H1 (cell line): ENCODE measurements at regions not wholly inside any gene's neighbourhood (a gene's known extent, or its start where the extent isn't known, plus 50 kb on each side); places are given as distances from the start of the nearest gene placed in this dataset.

Experiments used
- CBX5 ChIP-seq: fragments of 300-800, 300-1000 bp; sonication (generic); IDR thresholded peaks from 2 replicates; pipeline ENCODE4 v1.7.1; 2016; ENCODE audit warnings: antibody characterized with exemption, low read length, low read depth
- CEBPB ChIP-seq: IDR thresholded peaks from 2 replicates; pipeline ENCODE4 v1.6.1; 2012; ENCODE audit warnings: low read depth, low read length
- FOSL1 ChIP-seq: IDR thresholded peaks from 2 replicates; pipeline ENCODE4 v1.6.1; 2011; ENCODE audit warnings: mild to moderate bottlenecking, low read depth, low read length, moderate library complexity; ENCODE audit not compliant: insufficient read depth
- HDAC2 ChIP-seq, 2 experiments: fragments of 300-600 bp in 1 of 2; sonication (generic) in 1 of 2; IDR thresholded peaks; 2 replicates each; pipeline ENCODE4 v1.6.1; 2011 to 2012; ENCODE audit warnings: low read depth in 2 of 2, low read length in 2 of 2, mild to moderate bottlenecking in 2 of 2, moderate library complexity in 2 of 2, borderline replicate concordance in 1 of 2, inconsistent platforms in 1 of 2
- POLR2A ChIP-seq, 2 experiments: IDR thresholded peaks; 1 replicate in 1 of 2; 2 replicates in 1 of 2; pipeline ENCODE4 v1.6.1; 2011; ENCODE audit warnings: low read depth in 2 of 2, low read length in 2 of 2, mild to moderate bottlenecking in 2 of 2; ENCODE audit errors: control extremely low read depth in 1 of 2
- RFX5 ChIP-seq: IDR thresholded peaks from 2 replicates; pipeline ENCODE4 v1.6.1; 2011; ENCODE audit warnings: low read depth, low read length, improper control_type of control experiment, borderline replicate concordance
- SIN3A ChIP-seq, 2 experiments: IDR thresholded peaks in 1 of 2; conservative IDR thresholded peaks in 1 of 2; 2 replicates each; pipeline ENCODE4 v1.6.1; 2011 to 2012; ENCODE audit warnings: low read length in 2 of 2, improper control_type of control experiment in 1 of 2, low read depth in 1 of 2, mild to moderate bottlenecking in 1 of 2
- SP4 ChIP-seq: IDR thresholded peaks from 2 replicates; pipeline ENCODE4 v1.6.1; 2012; ENCODE audit warnings: low read length, inconsistent platforms
- TAF7 ChIP-seq: optimal IDR thresholded peaks from 2 replicates; pipeline ENCODE3; 2011; ENCODE audit warnings: low read depth, mild to moderate bottlenecking, inconsistent platforms, low read length, moderate library complexity, borderline replicate concordance
- TF ChIP-seq, protein P1 (sequence below): fragments of 300-600 bp; sonication (generic); IDR thresholded peaks from 2 replicates; pipeline ENCODE4 v1.7.1; 2012; ENCODE audit warnings: low read length, moderate library complexity, mild to moderate bottlenecking, inconsistent platforms; ENCODE audit not compliant: insufficient replicate concordance
- TF ChIP-seq, protein P2 (sequence below): IDR thresholded peaks from 2 replicates; pipeline ENCODE4 v1.6.1; 2012; ENCODE audit warnings: inconsistent platforms

DNA sequence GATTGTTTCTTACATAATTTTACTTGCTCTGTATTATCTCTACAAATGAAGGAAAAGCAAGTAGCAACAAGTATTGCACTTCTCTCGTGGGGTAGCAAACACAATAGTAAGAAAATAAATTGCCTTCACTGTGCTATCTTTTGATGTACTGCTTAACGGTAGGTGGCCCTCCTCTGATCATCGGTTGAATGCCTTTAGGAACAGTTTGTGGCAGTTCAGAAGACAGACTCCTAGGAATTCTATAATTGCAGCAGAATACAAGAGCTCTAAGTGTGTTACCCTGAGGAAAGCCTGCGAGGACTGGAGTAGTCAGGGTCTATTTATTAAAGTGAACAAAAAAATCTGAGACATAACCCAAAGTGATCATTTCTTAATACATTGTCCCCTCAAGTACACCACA lies 1135.9 kb downstream of the KCNT2 start (continued):
- TF ChIP-seq, protein P1, sequence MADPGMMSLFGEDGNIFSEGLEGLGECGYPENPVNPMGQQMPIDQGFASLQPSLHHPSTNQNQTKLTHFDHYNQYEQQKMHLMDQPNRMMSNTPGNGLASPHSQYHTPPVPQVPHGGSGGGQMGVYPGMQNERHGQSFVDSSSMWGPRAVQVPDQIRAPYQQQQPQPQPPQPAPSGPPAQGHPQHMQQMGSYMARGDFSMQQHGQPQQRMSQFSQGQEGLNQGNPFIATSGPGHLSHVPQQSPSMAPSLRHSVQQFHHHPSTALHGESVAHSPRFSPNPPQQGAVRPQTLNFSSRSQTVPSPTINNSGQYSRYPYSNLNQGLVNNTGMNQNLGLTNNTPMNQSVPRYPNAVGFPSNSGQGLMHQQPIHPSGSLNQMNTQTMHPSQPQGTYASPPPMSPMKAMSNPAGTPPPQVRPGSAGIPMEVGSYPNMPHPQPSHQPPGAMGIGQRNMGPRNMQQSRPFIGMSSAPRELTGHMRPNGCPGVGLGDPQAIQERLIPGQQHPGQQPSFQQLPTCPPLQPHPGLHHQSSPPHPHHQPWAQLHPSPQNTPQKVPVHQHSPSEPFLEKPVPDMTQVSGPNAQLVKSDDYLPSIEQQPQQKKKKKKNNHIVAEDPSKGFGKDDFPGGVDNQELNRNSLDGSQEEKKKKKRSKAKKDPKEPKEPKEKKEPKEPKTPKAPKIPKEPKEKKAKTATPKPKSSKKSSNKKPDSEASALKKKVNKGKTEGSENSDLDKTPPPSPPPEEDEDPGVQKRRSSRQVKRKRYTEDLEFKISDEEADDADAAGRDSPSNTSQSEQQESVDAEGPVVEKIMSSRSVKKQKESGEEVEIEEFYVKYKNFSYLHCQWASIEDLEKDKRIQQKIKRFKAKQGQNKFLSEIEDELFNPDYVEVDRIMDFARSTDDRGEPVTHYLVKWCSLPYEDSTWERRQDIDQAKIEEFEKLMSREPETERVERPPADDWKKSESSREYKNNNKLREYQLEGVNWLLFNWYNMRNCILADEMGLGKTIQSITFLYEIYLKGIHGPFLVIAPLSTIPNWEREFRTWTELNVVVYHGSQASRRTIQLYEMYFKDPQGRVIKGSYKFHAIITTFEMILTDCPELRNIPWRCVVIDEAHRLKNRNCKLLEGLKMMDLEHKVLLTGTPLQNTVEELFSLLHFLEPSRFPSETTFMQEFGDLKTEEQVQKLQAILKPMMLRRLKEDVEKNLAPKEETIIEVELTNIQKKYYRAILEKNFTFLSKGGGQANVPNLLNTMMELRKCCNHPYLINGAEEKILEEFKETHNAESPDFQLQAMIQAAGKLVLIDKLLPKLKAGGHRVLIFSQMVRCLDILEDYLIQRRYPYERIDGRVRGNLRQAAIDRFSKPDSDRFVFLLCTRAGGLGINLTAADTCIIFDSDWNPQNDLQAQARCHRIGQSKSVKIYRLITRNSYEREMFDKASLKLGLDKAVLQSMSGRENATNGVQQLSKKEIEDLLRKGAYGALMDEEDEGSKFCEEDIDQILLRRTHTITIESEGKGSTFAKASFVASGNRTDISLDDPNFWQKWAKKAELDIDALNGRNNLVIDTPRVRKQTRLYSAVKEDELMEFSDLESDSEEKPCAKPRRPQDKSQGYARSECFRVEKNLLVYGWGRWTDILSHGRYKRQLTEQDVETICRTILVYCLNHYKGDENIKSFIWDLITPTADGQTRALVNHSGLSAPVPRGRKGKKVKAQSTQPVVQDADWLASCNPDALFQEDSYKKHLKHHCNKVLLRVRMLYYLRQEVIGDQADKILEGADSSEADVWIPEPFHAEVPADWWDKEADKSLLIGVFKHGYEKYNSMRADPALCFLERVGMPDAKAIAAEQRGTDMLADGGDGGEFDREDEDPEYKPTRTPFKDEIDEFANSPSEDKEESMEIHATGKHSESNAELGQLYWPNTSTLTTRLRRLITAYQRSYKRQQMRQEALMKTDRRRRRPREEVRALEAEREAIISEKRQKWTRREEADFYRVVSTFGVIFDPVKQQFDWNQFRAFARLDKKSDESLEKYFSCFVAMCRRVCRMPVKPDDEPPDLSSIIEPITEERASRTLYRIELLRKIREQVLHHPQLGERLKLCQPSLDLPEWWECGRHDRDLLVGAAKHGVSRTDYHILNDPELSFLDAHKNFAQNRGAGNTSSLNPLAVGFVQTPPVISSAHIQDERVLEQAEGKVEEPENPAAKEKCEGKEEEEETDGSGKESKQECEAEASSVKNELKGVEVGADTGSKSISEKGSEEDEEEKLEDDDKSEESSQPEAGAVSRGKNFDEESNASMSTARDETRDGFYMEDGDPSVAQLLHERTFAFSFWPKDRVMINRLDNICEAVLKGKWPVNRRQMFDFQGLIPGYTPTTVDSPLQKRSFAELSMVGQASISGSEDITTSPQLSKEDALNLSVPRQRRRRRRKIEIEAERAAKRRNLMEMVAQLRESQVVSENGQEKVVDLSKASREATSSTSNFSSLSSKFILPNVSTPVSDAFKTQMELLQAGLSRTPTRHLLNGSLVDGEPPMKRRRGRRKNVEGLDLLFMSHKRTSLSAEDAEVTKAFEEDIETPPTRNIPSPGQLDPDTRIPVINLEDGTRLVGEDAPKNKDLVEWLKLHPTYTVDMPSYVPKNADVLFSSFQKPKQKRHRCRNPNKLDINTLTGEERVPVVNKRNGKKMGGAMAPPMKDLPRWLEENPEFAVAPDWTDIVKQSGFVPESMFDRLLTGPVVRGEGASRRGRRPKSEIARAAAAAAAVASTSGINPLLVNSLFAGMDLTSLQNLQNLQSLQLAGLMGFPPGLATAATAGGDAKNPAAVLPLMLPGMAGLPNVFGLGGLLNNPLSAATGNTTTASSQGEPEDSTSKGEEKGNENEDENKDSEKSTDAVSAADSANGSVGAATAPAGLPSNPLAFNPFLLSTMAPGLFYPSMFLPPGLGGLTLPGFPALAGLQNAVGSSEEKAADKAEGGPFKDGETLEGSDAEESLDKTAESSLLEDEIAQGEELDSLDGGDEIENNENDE, result no peak
- TF ChIP-seq, protein P2, sequence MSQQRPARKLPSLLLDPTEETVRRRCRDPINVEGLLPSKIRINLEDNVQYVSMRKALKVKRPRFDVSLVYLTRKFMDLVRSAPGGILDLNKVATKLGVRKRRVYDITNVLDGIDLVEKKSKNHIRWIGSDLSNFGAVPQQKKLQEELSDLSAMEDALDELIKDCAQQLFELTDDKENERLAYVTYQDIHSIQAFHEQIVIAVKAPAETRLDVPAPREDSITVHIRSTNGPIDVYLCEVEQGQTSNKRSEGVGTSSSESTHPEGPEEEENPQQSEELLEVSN, result no peak
- no peak for TF ChIP-seq POLR2A (IDR thresholded peaks at IDR 0.05; ENCODE audit: control extremely low read depth in 1 of 2, low read depth in 2 of 2, low read length in 2 of 2)
- TF ChIP-seq HDAC2 (IDR thresholded peaks at IDR 0.05; ENCODE audit: borderline replicate concordance in 1 of 2, low read depth in 2 of 2, low read length in 2 of 2), result no peak
- no peak for TF ChIP-seq CBX5
- no peak for TF ChIP-seq TAF7
- no peak for TF ChIP-seq SP4
- TF ChIP-seq CEBPB, result no peak
- TF ChIP-seq RFX5, result no peak
- TF ChIP-seq SIN3A (conservative IDR thresholded peaks at IDR 0.05 in 1 of 2, IDR thresholded peaks at IDR 0.05 in 1 of 2; ENCODE audit: low read depth in 1 of 2, low read length in 2 of 2), result no peak
- TF ChIP-seq FOSL1, result no peak
